Right cardiac atrium (tissue), 5 donors: ENCODE measurements at regions not wholly inside any gene's neighbourhood (a gene's known extent, or its start where the extent isn't known, plus 50 kb on each side); places are given as distances from the start of the nearest gene placed in this dataset.

ENCODE experiments used
- ATAC-seq, 2 donors: fragments of 200-7000 bp; cut with Tn5 transposase; one replicate each; pipeline versions ENCODE4 v1.8.0 to v1.9.1; 2020; ENCODE audit warnings: moderate library complexity in 2 of 2, mild to moderate bottlenecking in 1 of 2
- DNase-seq, 3 donors: peaks; one replicate each; pipeline ENCODE4 v3.0.0-alpha.2; 2020
- H3K27ac ChIP-seq: one replicate; pipeline ENCODE4 v1.5.1; 2013; ENCODE audit warnings: mild to moderate bottlenecking, low read length, control low read depth, moderate library complexity
- H3K27me3 ChIP-seq: one replicate; pipeline ENCODE4 v1.6.1; 2013; ENCODE audit not compliant: control insufficient read depth, insufficient read depth
- H3K4me1 ChIP-seq: one replicate; pipeline ENCODE4 v1.6.1; 2013; ENCODE audit warnings: low read length; ENCODE audit not compliant: control insufficient read depth, insufficient read depth
- H3K4me3 ChIP-seq: one replicate; pipeline ENCODE4 v1.5.1; 2013; ENCODE audit warnings: low read length, control low read depth
- H3K9me3 ChIP-seq: one replicate; pipeline ENCODE4 v1.6.1; 2013; ENCODE audit warnings: low read length; ENCODE audit not compliant: control insufficient read depth
- WGBS: extraction: QIAGEN DNeasy Blood & Tissue Kit; methylation state at CpG from one replicate; pipeline ENCODE4 v1.1.7; 2013; 5-methylcytosine and 5-hydroxymethylcytosine counted together
- intact Hi-C, 4 donors: fragments of 100-400 bp; cut with DNase I; formaldehyde crosslinking; loops; one replicate each; pipeline versions ENCODE4 v1.11.0 to v1.14.0; 2022 to 2023
- donor health status: healthy with polysubstance abuse.
- donor health status: DM: no; HTN: yes; CAD: no.
- donor health status: DM: no; HTN: no; CAD: no.
- donor health status: DM: no; HTN: yes; CAD: no; lungs with severe emphysema.
- donor health status: DM: yes; HTN: yes; CAD: no.

DNA sequence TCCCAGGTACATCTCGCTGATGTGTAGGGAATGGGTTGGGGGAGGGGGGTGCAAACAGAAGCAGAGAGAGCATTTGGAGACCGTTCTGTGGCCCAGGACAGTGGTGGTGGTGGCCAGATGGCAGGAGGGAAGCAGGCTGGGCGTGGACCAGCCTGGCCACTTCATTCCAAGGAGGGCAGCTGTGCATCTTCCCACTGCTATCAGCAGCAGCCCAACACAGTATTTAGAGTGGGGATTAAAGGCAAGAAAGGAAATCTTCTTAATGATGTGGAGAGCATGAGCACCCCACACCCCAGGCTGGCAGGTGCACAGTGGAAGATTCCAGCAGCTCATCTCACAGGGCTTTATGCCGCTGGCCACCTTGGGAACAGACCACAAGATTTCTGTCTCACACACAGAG lies 198.7 kb downstream of the NPHP4 start:
- intact Hi-C loops = no loop called here
- ATAC-seq = no peak
- no peaks in the 10 kb centered on the region for H3K4me1 ChIP-seq
- 55% methylated on average over 4 of the region's 4 CpGs for WGBS
- H3K27me3 ChIP-seq = no peaks in the 10 kb centered on the region
- H3K9me3 ChIP-seq = no peaks in the 10 kb centered on the region
- no peak overlapping the region for H3K27ac ChIP-seq
- H3K4me3 ChIP-seq = no peak overlapping the region
- peak in 1 of 3 donors; percentile 5 for DNase-seq

DNA sequence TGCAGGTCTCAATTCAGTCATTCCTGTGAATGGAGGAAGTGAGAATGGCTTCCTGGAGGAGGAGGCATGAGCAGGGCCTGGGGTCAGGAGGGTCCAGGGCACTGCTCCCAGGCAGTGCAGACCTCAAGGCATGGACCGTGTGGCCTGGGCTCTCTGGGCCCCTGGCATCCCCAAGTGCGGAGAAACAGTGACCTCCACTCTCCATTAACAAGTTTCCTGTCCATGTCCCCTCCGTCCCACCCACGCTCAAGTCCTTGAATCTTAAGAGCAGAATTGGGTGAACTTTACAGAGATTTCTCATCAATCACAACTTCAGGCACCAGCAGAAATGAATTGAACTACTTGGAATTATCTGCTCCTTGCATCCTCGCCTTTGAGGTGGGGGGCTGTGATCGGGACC lies 211.1 kb downstream of the NPHP4 start:
- 46% methylated on average over 6 of the region's 6 CpGs for WGBS
- H3K27ac ChIP-seq = no peak overlapping the region
- no peak overlapping the region for H3K4me3 ChIP-seq
- no peaks in the 10 kb centered on the region for H3K9me3 ChIP-seq
- intact Hi-C loops = no loop called here
- H3K27me3 ChIP-seq = no peaks in the 10 kb centered on the region
- ATAC-seq (no peak), DNase-seq (no peak)
- no peaks in the 10 kb centered on the region for H3K4me1 ChIP-seq

- 68% methylated on average over 4 of the region's 4 CpGs for WGBS
- intact Hi-C loops = no loop called here
- H3K27me3 ChIP-seq = no peaks in the 10 kb centered on the region
- ATAC-seq (no peak), DNase-seq (no peak)
- no peak overlapping the region for H3K4me3 ChIP-seq
- H3K4me1 ChIP-seq = no peaks in the 10 kb centered on the region
- no peaks in the 10 kb centered on the region for H3K9me3 ChIP-seq
- no peak overlapping the region for H3K27ac ChIP-seq
Measured at GRCh38 chr1:5780324-5780716, 211.9 kb downstream of the NPHP4 start.

DNA sequence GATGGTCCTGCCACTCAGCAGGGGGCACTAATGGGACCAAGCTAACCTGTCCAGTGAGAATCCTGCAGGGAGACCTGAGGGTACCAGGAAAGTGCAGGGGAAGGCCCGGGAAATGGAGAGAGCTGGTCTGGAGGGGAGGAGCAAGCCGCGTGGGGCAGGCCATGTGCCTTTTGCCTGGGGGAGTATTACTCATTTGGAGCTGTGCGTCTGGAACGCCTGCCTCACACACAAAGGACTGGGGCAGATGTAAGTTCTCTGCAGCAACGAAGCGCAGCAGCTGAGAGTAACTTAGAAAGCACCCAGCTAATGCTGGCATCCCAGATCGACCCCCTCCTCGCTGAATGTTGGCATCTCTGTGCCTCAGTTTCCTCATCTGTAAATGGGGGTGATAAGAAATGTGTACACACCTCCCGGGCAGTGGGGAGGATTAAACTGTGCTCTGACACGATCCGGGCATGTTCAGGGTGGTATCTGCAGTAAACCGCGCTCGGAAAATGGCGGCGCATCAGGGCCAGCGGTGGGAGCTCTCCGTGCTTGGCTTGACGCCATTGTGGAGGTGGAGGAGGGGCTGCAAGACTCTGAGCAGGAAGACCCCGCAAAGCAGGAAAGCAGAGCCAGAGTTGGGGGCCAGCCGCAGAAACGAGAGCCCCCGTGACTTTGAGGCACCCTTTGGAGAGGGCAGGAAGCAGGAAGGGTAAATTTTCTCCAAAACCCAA lies 212.5 kb downstream of the NPHP4 start:
- H3K27me3 ChIP-seq = no peaks in the 10 kb centered on the region
- peak in 1 of 3 donors; percentile 24 for DNase-seq

GRCh38 chr1:5776035-5776550 lies 216.1 kb downstream of the NPHP4 start:
- no peak for ATAC-seq

More for the DNA sequence above, 212.5 kb downstream of the NPHP4 start:
- no peak for ATAC-seq
- 85% methylated on average over 24 of the region's 24 CpGs for WGBS
- Histone ChIP-seq H3K9me3 (no peaks in the 10 kb centered on the region), H3K27ac (no peak overlapping the region), H3K4me3 (no peak overlapping the region), H3K4me1 (no peaks in the 10 kb centered on the region)
- intact Hi-C loops = no loop called here

DNA sequence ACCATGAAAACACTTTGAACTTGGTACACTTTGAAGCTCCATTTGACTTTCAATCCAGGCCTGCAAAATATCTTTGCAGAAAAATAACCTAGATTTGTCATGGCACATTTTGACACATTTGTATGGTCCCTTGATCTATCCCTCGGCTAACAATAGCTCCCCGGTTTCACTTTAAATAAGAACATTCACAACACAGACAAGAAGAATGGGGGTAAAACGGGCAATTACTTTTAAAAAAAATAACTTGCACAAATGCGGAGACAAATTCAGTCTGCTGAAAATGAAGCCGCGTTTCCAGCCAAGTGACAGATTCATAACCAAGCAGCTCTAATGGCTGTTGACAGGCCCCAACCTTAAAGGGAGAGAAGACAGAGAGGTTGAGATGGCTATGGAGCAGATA lies 218.2 kb downstream of the NPHP4 start:
- no peaks in the 10 kb centered on the region for H3K4me1 ChIP-seq
- DNase-seq (no peak), ATAC-seq (no peak)
- H3K27me3 ChIP-seq = no peaks in the 10 kb centered on the region
- 73% methylated on average over 6 of the region's 6 CpGs for WGBS
- intact Hi-C loops = no loop called here
- no peak overlapping the region for H3K27ac ChIP-seq
- H3K9me3 ChIP-seq = no peaks in the 10 kb centered on the region
- no peak overlapping the region for H3K4me3 ChIP-seq

More at GRCh38 chr1:5776035-5776550, 216.1 kb downstream of the NPHP4 start:
- H3K4me1 ChIP-seq = no peaks in the 10 kb centered on the region
- no peaks in the 10 kb centered on the region for H3K27me3 ChIP-seq
- no peak overlapping the region for H3K4me3 ChIP-seq
- no peak overlapping the region for H3K27ac ChIP-seq
- H3K9me3 ChIP-seq = no peaks in the 10 kb centered on the region
- WGBS = 85% methylated on average over 12 of the region's 12 CpGs
- intact Hi-C loops = no loop called here
- DNase-seq = no peak

DNA sequence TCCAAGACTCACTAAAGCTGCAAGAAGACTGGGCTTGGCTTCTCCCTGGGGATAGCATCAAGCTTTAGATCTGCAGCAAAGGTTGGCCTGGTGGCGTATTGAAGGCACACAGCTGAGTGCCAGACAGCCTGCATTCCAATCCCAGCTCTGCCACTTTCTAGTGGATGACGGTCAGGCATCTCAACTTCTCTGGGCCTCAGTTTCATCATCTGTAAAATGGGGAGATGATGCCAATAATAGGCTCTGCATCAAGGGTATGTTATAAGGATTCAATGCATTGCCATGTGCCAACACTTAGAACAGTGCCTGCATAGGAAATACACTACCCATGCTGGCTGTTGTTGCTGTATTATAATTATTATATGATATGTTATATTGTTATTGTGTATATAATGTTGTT lies 220.4 kb downstream of the NPHP4 start:
- Histone ChIP-seq H3K4me3 (no peak overlapping the region), H3K27me3 (no peaks in the 10 kb centered on the region), H3K27ac (no peak overlapping the region), H3K9me3 (no peaks in the 10 kb centered on the region), H3K4me1 (no peaks in the 10 kb centered on the region)
- intact Hi-C loops = no loop called here
- DNase-seq = no peak
- WGBS = 66% methylated on average over 2 of the region's 2 CpGs
- ATAC-seq = no peak

DNA sequence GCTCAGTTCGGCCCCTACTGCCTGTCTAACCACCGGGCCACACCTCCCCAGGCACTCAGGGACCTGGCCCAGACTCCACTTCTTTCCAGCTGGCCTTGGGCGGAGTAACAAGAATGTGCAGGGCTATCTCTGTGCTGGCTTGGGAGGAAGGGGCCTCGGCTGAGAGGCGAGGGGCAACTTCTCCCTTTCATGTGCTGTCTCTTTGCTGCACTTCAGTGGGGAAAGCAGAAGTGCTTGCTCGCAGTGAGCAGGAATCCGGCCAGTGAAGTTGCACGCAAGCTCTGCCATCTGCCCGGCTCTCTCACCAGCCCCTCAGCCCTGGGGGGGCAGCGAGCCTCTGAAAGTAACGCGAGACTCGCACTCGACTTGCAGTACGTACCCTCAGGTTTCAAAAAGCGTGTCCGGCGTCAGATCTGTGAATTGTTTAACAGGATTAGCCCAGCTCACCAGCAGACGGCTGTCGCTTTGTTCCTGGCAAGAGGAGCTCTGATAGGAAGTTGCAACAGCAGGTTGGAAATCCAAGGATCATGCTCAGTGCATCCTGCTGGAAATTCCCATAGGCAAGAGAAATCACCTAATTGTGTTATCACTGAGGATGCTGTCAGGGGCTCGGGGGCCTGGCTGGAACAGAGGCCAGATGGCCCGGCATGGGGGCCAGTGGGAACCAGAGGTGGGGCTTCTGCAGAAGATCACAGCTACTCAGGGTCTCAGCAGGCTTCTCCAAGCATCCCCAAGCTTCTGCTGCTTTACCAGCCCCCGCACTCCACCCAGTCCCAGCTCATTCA lies 221.1 kb downstream of the NPHP4 start:
- DNase-seq (peak; percentile 32 to 64 (median 59)), ATAC-seq (peak; percentile 45)
- Histone ChIP-seq H3K27me3 (no peaks in the 10 kb centered on the region), H3K4me3 (no peak overlapping the region), H3K4me1 (no peaks in the 10 kb centered on the region), H3K9me3 (no peaks in the 10 kb centered on the region), H3K27ac (no peak overlapping the region)
- intact Hi-C loops = no loop called here
- WGBS = 4% methylated on average over 23 of the region's 23 CpGs

- DNase-seq (no peak), ATAC-seq (no peak)
- 88% methylated on average over 5 of the region's 5 CpGs for WGBS
- H3K27ac ChIP-seq = no peak overlapping the region
- H3K27me3 ChIP-seq = no peaks in the 10 kb centered on the region
- no peak overlapping the region for H3K4me3 ChIP-seq
- intact Hi-C loops = no loop called here
- no peaks in the 10 kb centered on the region for H3K9me3 ChIP-seq
- no peaks in the 10 kb centered on the region for H3K4me1 ChIP-seq
Measured at GRCh38 chr1:5769760-5770159, 222.5 kb downstream of the NPHP4 start.

GRCh38 chr1:5769146-5769545 lies 223.1 kb downstream of the NPHP4 start:
- DNase-seq = peak in 1 of 3 donors; percentile 43
- no peak overlapping the region for H3K4me3 ChIP-seq
- intact Hi-C loops = no loop called here
- H3K9me3 ChIP-seq = no peaks in the 10 kb centered on the region
- H3K4me1 ChIP-seq = no peaks in the 10 kb centered on the region
- no peaks in the 10 kb centered on the region for H3K27me3 ChIP-seq
- WGBS = 47% methylated on average over 7 of the region's 7 CpGs
- no peak overlapping the region for H3K27ac ChIP-seq
- ATAC-seq = no peak

DNA sequence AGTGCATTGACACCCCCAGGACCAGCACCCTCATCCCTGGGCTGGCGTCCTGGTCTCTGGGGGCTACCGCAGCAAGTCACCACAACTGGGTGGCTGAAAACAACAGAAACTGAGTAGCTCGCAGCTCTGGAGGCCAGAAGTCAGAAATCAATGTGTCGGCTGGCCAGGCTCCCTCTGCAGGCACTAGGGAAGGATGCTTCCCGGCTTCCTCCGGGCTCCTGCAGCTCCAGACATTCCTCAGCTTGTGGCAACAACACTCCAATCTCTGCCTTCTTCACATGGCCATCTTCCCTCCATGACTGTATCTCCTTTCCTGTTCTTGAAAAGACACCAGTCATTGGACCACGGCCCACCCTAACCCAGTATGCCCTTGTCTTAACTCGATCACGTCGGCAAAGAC lies 224.2 kb downstream of the NPHP4 start:
- DNase-seq = peak in 1 of 3 donors; percentile 28
- WGBS = 66% methylated on average over 10 of the region's 10 CpGs
- H3K4me3 ChIP-seq = no peak overlapping the region
- no peaks in the 10 kb centered on the region for H3K27me3 ChIP-seq
- ATAC-seq = no peak
- no peaks in the 10 kb centered on the region for H3K9me3 ChIP-seq
- no peaks in the 10 kb centered on the region for H3K4me1 ChIP-seq
- no peak overlapping the region for H3K27ac ChIP-seq
- intact Hi-C loops = no loop called here
